ENCODE measurements at regions not wholly inside any gene's neighbourhood (a gene's known extent, or its start where the extent isn't known, plus 50 kb on each side); places are given as distances from the start of the nearest gene placed in this dataset.

DNA sequence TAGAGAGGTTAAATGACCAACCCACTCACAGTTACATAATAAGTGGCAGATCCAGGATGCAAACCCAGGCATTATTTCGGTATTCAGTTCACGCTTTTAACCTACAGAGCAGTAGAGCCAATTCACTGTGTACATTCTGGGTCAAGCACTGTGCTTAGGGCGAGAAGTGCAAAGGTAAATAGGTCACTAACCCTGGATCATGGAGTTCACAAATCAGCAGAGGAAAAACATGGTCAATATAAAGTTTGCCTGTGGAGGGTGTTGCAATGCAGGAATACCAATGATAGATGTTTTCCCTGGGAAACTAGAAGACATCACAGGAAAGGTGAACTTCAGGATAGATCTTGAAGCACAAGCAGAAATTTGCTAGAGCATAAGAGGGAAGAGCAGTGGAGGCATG lies 253.4 kb upstream of the NFIA start:
- no peak for DNase-seq (ENCODE audit: low spot score in 2 of 2)
- no peak overlapping the region for H3K4me3 ChIP-seq (ENCODE audit: low read depth, poor library complexity, severe bottlenecking)
- intact Hi-C loops (cut with DNase I; ENCODE audit: low total_unique reads) = no loop called here
- WGBS, 2 donors = 94 to 95% methylated on average over 3 of the region's 3 CpGs
- no peak for TF ChIP-seq POLR2A (IDR thresholded peaks at IDR 0.05)
- TF ChIP-seq, protein P1, sequence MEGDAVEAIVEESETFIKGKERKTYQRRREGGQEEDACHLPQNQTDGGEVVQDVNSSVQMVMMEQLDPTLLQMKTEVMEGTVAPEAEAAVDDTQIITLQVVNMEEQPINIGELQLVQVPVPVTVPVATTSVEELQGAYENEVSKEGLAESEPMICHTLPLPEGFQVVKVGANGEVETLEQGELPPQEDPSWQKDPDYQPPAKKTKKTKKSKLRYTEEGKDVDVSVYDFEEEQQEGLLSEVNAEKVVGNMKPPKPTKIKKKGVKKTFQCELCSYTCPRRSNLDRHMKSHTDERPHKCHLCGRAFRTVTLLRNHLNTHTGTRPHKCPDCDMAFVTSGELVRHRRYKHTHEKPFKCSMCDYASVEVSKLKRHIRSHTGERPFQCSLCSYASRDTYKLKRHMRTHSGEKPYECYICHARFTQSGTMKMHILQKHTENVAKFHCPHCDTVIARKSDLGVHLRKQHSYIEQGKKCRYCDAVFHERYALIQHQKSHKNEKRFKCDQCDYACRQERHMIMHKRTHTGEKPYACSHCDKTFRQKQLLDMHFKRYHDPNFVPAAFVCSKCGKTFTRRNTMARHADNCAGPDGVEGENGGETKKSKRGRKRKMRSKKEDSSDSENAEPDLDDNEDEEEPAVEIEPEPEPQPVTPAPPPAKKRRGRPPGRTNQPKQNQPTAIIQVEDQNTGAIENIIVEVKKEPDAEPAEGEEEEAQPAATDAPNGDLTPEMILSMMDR (IDR thresholded peaks at IDR 0.05) = no peak

DNA sequence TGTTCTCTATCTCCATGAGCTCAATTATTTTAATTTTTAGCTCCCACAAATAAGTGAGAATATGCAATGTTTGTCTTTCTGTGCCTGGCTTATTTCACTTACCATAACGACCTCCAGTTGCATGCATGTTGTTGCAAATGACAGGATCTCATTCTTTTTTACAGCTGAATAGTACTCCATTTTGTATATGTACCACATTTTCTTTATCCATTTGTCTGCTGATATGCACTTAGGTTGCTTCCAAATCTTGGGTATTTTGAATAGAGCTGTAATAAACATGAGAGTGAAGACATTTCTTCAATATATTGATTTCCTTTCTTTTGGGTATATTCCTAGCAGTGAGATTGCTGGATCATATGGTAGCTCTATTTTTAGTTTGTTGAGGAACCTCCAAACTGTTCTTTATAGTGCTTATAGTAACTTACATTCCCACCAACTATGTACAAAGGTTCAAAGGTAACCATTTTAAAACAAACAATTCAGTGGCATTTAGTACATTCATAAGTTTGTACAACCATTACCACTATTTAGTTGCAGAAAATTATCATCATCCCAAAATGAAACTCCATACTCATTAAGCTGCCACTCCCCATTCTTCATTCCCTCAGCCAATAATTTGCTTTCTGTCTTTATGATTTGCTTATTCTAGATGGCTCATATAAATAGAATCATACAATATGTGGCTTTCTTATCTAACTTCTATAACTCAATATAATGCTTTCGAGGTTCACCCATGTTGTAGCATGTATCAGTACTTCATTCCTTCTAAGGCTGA lies 255.9 kb upstream of the NFIA start:
- no peak for TF ChIP-seq POLR2A (IDR thresholded peaks at IDR 0.05)
- TF ChIP-seq, protein P1 (IDR thresholded peaks at IDR 0.05) = no peak
- no peak overlapping the region for H3K4me3 ChIP-seq (ENCODE audit: low read depth, poor library complexity, severe bottlenecking)
- DNase-seq (ENCODE audit: low spot score in 2 of 2) = no peak
- WGBS, 2 donors = 89 to 97% methylated on average over 2 of the region's 2 CpGs
- intact Hi-C loops (cut with DNase I; ENCODE audit: low total_unique reads) = no loop called here

DNA sequence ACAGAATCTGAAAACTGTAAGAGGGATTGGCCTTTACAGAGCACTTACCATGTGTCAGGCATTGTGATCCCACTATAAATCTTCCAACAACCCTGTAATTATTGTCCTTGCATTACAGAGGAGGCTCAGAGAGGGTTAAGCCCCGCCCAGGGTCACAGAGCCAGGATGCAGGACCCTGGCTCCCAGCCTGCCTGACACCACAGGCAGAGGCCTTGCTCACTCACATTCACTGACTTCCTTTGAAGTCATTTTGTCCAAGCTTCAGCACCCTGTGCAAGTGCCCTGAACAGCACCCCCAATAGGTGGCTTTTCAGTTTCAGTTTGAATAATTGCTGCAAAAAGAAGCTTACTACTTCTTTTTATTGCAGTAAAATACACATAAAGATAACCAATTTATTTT lies 256.8 kb upstream of the NFIA start:
- intact Hi-C loops (cut with DNase I; ENCODE audit: low total_unique reads) = no loop called here
- no peak overlapping the region for H3K4me3 ChIP-seq (ENCODE audit: low read depth, poor library complexity, severe bottlenecking)
- no peak for TF ChIP-seq POLR2A (IDR thresholded peaks at IDR 0.05)
- TF ChIP-seq, protein P1 (IDR thresholded peaks at IDR 0.05) = no peak
- no peak for DNase-seq (ENCODE audit: low spot score in 2 of 2)
- WGBS, 2 donors = 89 to 100% methylated on average over 1 of the region's 1 CpG

DNA sequence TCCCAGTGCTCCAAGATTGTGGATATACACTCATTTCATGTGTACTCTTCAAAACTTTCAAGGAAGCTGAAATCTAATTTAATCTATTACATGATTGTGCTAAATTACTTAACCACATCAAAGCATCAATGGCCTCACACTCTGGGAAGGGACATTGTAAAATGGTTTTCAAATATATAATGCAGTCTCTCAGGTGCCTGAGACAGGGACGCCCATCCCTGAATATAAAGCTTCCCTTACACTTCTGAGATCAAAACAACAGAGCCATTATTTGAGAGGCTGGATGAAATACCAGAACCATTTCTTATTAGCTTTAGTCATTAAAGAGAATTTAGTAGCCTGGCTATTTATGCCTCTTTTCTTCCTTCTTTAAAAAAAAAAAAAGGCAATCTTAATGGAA lies 259.2 kb upstream of the NFIA start:
- TF ChIP-seq, protein P1 (IDR thresholded peaks at IDR 0.05) = no peak
- TF ChIP-seq POLR2A (IDR thresholded peaks at IDR 0.05) = no peak
- no peak overlapping the region for H3K4me3 ChIP-seq (ENCODE audit: low read depth, poor library complexity, severe bottlenecking)
- 73 to 92% methylated on average over 1 of the region's 1 CpG for WGBS, 2 donors
- intact Hi-C loops (cut with DNase I; ENCODE audit: low total_unique reads) = no loop called here
- no peak for DNase-seq (ENCODE audit: low spot score in 2 of 2)

DNA sequence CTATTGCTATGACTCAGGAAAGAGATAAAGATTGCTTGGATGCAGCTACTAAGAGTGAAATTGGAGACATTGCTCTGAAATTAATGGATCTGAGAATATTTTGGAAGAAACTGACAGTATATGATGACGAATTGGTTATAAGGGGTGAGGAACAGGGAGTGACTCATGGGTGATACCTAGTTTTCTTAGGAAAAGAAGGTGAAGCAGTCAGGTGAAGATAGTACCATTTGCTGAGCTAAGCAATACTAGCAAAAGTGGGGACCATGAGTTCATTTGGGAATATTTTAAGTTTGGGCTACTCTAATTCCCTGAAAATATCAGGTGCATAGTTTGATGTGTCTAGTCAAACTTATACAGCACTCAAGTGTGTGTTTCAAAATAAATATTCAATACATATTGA lies 260.1 kb upstream of the NFIA start:
- 64 to 77% methylated on average over 1 of the region's 1 CpG for WGBS, 2 donors
- no peak overlapping the region for H3K4me3 ChIP-seq (ENCODE audit: low read depth, poor library complexity, severe bottlenecking)
- no peak for DNase-seq (ENCODE audit: low spot score in 2 of 2)
- intact Hi-C loops (cut with DNase I; ENCODE audit: low total_unique reads) = no loop called here
- TF ChIP-seq, protein P1 (IDR thresholded peaks at IDR 0.05) = no peak
- no peak for TF ChIP-seq POLR2A (IDR thresholded peaks at IDR 0.05)

DNA sequence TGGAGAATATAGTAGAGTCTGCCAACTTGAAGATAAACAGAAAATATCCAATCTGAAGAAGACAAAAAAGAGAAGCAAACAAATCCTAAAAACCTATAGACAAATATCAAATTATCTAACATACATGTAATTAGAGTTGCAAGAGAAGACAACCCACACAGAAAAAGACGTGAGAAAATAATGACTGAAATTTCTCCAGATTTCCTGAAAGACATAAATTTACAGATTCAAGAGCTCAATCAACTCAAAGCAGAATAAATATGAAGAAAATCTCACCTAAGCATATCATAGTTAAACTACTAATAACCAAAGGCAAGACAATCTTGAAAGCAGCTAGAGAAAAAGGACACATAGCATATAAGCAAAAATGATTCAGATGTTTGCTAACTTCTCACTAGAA lies 261.2 kb upstream of the NFIA start:
- WGBS, 2 donors = 89 to 97% methylated on average over 1 of the region's 1 CpG
- intact Hi-C loops (cut with DNase I; ENCODE audit: low total_unique reads) = no loop called here
- no peak overlapping the region for H3K4me3 ChIP-seq (ENCODE audit: low read depth, poor library complexity, severe bottlenecking)
- no peak for DNase-seq (ENCODE audit: low spot score in 2 of 2)
- TF ChIP-seq POLR2A (IDR thresholded peaks at IDR 0.05) = no peak
- TF ChIP-seq, protein P1 (IDR thresholded peaks at IDR 0.05) = no peak

Measured in lower leg skin (tissue), 4 donors.